GM19025 (cell line): ENCODE measurements at regions not wholly inside any gene's neighbourhood (a gene's known extent, or its start where the extent isn't known, plus 50 kb on each side); places are given as distances from the start of the nearest gene placed in this dataset.
"Not testable (repeated sequence)": the region's sequence is repeated elsewhere in the genome, so short reads cannot be mapped to it uniquely, and the experiment has no call there.

Experiments used
- ATAC-seq: cut with Tn5 transposase; IDR thresholded peaks from one replicate; pipeline ENCODE4 v1.9.1; 2021; ENCODE audit warnings: mild to moderate bottlenecking, low read depth, moderate library complexity; ENCODE audit not compliant: unreplicated experiment

DNA sequence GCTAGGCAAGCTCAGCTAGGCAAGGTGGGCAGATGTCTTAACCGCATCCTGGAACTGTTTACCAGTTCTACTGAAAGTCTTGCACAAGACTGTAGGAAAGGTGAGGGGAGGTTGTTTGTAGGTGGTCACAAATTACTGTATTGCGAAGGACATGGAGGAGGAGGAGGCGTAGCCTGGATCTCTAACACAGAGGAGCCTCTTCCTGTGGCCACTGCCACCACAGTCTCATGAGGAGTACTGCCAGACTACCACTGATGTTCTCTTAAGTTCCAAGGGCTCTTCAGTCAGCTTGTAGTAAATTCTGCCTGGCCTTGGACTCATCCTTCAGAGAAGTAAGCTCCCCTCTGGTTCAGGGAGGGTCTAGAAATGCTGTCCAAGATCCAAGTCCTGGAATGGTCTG, 258.6 kb downstream of the FAT4 start:
- ATAC-seq, result no peak

DNA sequence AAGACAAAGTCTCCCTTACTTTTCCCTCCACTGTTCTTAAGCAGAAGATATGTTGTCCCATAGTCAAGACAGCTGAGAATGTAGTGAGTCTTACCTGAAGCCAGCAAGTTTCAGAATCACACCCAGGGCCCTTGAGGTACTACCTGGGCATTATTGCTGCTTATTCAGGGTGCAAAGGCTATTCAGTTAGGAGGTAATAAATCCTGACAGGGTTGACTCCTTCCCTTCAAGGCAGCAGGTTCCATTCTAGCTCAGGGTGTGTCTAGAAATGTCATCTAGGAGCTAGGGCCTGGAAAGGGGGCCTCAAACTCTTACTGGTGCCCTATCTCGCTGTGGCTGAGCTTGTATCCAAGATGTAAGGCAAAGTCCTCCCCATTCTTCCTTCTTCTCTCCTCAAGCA, 259.0 kb downstream of the FAT4 start:
- ATAC-seq, result no peak

DNA sequence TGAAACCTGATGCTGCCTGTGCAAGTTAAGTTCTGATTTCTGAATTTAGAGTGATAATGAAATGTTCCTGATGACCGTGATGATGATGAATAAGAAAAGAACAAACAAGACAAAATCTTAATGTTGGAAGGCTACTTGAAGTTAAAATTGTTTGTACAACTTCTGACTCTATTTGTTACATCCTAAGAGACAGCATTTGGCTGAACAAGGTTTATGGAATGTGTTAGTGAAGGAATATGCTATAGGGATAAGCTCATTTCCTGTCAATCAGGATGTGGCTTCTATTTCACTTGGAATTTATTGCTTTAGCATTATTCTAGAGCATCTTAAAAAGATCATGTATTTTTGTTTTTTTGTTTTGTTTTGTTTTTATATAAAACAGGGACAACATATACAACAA, 267.5 kb downstream of the FAT4 start:
- ATAC-seq, result no peak

GRCh38 chr4:125590158-125590557, 275.4 kb downstream of the FAT4 start:
- no peak for ATAC-seq

GRCh38 chr4:125591290-125591689, 276.5 kb downstream of the FAT4 start:
- no peak for ATAC-seq

GRCh38 chr4:125594056-125594602, 279.4 kb downstream of the FAT4 start:
- ATAC-seq, result no peak

- ATAC-seq, result not testable (repeated sequence)
These were observed 291.2 kb downstream of the FAT4 start for GRCh38 chr4:125605926-125606325.

DNA sequence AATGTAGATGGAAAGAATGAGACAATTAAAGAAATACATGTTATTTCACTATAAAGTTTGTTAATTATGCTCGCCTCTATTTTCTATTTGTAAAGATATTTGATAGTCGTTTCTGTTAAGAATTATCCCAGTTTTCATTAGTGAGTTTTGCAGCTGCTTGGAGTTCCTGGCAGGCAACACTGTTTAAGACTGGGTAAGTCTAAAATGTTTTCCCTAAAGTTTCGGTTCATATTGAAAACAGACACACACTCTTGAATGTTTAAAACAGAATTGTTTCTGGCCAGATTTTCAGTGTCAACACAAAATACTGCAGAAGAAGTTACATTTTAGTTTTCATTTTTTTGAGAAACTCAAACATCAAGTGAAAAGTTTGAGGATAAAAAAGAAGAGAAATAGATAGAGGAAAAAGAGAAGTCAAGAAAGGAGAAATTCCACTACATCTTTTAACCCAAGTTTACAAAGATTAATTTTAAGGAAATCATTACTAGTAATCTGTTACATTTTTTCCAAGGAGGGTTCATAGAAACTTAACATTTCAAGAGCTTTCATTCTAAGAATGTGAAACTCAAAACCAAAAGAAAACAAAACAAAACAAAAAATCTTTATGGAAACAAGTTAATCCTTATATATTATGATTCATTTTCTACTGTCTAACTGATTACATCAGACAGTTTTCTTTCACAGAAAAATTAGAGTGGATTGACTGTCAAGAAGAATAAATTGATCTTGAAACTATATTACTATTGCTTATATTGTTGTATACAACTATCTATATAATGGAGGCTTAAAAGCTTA, 305.5 kb downstream of the FAT4 start:
- ATAC-seq, result no peak

- ATAC-seq, result no peak
These were observed 310.2 kb downstream of the FAT4 start for GRCh38 chr4:125624951-125625350.

- ATAC-seq, result no peak
These were observed 312.2 kb downstream of the FAT4 start for GRCh38 chr4:125626946-125627345.

DNA sequence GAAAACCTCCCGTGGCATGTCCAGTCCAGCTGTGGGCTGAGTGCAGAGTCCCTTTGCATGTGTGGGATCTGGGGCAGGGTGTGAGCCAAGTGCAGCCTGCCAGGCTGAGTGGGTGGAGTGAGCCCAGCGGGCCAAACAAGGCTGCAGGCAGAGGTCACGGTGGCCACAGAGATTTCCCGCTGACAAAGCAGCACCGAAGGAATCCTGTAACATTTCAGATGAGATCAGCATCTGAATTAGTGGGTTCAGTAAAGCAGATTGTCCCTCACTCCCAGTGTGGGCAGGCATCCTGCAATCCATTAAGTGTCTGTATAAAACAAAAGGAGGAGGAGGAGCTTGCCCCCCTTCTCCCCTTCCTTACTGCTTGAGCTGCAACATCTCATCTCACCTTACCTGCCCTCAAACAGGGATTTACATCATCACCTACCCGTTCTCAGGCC, 324.4 kb downstream of the FAT4 start:
- no peak for ATAC-seq

DNA sequence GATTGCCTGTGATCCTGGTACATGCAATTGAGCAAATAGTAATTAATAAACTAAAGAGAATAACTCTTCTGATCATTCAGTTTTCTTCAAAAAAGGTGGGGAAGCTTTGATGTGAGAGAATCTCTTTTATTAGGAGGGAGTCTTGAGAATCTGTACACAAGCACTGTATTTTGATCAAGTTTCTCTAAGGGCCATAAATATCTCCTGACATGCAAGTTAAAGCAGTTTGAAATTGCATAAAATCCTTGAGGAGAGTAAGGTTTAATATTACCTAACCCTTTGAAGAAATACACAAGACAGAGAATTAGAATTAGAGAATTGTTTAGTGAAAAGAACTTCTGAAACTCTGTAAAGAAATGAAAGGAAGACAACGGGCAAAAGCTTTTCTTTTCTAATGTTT, 326.9 kb downstream of the FAT4 start:
- ATAC-seq, result no peak

GRCh38 chr4:125642645-125643044, 327.9 kb downstream of the FAT4 start:
- no peak for ATAC-seq

DNA sequence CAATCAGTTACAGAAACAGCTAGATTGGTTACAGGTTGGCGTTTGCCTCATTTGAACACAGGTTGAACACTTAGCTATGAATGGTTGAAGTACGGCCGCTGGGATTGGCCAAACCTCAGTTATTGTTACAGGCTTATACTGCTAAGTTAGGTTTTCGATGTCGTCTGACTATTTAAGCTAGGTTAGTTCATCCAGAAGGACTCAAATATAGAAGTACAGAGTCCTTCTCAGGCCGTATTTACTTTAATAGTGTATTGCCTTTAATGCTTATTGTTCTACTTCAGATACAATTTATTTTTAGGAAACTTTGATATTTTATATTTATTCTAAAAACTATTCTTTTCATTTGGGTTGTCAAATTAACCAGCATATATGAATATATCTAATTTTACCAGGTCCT, 334.7 kb downstream of the FAT4 start:
- no peak for ATAC-seq

GRCh38 chr4:125650557-125650956, 335.8 kb downstream of the FAT4 start:
- ATAC-seq, result no peak

DNA sequence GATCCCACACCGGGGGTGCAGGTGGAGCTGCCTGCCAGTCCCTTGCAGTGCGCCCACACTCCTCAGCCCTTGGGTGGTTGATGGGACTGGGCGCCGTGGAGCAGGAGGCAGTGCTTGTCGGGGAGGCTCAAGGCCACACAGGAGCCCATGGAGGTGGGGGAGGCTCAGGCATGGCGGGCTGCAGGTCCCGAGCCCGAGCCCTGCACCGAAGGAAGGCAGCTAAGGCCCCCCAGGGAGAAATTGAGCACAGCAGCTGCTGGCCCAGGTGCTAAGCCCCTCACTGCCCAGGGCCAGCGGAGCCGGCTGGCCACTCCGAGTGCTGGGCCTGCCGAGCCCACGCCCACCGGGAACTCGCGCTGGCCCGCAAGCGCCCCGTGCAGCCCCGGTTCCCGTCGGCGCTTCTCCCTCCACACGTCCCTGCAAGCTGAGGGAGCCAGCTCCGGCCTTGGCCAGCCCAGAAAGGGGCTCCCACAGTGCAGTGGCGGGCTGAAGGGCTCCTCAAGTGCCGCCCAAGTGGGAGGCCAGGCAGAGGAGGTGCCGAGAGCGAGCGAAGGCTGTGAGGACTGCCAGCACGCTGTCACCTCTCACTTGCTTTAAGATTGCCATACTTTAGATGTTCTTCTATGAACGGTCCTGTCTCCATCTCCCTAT, 337.1 kb downstream of the FAT4 start:
- not testable (repeated sequence) for ATAC-seq

GRCh38 chr4:125658773-125659172, 344.0 kb downstream of the FAT4 start:
- ATAC-seq, result no peak

GRCh38 chr4:125663896-125664767, 349.4 kb downstream of the FAT4 start:
- ATAC-seq, result no peak

- no peak for ATAC-seq
These were observed 351.9 kb downstream of the FAT4 start for GRCh38 chr4:125666635-125667034.

- no peak for ATAC-seq
These were observed 361.4 kb downstream of the FAT4 start for GRCh38 chr4:125676156-125676555.

DNA sequence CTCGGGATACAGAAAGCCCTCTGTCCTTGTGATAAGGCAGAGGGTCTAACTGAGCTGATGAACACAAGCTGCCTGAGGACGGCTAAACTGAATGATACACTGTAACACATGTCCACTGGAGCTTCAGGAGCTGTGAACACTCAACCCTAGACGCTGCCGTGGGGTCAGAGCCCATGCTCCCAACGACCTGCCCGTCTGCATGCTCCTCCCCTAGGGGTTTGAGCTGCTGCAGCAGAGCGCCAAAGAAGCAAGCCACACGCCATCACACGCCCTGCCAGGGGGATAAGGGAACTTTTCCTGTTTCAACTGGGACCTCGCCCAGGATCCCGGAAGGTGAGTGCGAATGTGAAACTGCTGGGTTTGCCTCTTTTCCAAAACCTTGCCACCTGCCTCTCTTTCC, 361.8 kb downstream of the FAT4 start:
- ATAC-seq, result no peak
